ENCODE measurements at regions not wholly inside any gene's neighbourhood (a gene's known extent, or its start where the extent isn't known, plus 50 kb on each side); places are given as distances from the start of the nearest gene placed in this dataset.

DNA sequence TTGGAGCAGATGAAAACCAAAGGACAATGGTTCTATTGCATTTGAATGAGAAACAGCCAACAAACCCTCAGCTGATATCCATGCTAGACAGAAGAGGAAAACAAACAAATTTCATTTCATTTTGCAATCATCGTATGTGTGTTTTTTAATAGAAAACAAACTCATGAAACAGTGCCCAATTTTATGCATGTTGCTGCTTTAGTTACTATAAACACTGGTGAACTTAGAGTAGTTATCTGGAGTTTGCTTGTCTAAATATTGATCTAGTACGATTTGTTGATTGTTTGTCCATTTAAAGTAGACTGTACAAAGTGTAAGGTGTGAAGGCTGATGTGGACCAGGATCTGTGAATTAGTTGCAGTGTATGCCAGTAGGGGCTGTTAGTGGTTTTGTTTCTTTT lies 166.6 kb downstream of the KITLG start:
- no peak for TF ChIP-seq POLR2A (IDR thresholded peaks at IDR 0.05)
- TF ChIP-seq, protein P1, sequence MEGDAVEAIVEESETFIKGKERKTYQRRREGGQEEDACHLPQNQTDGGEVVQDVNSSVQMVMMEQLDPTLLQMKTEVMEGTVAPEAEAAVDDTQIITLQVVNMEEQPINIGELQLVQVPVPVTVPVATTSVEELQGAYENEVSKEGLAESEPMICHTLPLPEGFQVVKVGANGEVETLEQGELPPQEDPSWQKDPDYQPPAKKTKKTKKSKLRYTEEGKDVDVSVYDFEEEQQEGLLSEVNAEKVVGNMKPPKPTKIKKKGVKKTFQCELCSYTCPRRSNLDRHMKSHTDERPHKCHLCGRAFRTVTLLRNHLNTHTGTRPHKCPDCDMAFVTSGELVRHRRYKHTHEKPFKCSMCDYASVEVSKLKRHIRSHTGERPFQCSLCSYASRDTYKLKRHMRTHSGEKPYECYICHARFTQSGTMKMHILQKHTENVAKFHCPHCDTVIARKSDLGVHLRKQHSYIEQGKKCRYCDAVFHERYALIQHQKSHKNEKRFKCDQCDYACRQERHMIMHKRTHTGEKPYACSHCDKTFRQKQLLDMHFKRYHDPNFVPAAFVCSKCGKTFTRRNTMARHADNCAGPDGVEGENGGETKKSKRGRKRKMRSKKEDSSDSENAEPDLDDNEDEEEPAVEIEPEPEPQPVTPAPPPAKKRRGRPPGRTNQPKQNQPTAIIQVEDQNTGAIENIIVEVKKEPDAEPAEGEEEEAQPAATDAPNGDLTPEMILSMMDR (IDR thresholded peaks at IDR 0.05), result no peak
